NCI-H2196 treated with DMSO at 0.1 percent for 48 hours (cell line): ENCODE measurements at regions not wholly inside any gene's neighbourhood (a gene's known extent, or its start where the extent isn't known, plus 50 kb on each side); places are given as distances from the start of the nearest gene placed in this dataset.

ENCODE experiments used
- DNase-seq: peaks from one replicate; lab custom pipeline; 2025; ENCODE audit not compliant: unreplicated experiment; lab: John Stamatoyannopoulos, UW

- no peak for DNase-seq
Observed at GRCh38 chr2:129627437-129627836, 352.0 kb upstream of the RAB6C start.

GRCh38 chr2:129636692-129637091, 342.8 kb upstream of the RAB6C start:
- DNase-seq: no peak

- DNase-seq: no peak
Observed at GRCh38 chr2:129641371-129641770, 338.1 kb upstream of the RAB6C start.

DNA sequence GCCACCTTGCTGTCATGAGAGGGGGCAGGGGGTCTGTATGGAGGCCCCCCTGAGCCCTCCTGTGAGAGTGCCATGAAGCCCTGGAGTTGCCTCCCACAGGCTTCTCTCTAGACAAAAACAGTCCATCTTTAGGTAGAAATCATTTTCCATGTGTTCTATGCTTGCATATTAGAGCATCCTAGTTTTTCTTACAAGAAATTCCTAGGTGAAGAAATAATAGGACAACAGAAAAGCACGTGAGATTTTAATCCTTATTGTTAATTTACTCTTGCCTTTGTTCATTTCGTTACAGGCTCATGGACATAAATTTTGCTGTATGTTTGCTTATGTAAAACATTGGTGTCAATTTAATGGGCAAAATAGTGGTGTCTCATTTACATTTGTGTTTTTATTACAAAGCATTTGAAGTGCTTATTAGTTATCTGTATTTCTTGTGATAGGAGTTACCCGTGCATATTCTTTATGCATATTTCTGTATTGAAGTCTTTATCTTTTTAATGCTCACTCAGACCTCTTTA, 336.9 kb upstream of the RAB6C start:
- DNase-seq: no peak

DNA sequence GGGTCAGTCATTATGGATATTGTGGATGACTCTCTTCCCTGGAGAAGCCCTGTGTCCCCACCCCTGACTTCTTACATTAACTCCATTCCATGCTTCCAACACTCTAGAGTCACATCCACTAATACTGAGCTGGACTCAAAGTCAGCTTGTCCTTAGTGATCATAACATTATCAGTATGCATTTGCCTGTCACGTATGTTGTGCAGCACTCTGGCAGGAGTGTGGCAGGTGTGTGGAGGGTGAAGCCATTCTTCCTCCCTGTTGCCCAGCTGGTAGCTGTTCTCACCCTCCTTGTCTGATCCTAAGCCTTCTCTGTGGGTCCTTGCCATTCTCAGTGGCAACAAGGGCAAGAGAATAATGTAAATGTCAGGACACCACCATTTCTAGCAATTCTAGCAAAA, 334.1 kb upstream of the RAB6C start:
- no peak for DNase-seq

DNA sequence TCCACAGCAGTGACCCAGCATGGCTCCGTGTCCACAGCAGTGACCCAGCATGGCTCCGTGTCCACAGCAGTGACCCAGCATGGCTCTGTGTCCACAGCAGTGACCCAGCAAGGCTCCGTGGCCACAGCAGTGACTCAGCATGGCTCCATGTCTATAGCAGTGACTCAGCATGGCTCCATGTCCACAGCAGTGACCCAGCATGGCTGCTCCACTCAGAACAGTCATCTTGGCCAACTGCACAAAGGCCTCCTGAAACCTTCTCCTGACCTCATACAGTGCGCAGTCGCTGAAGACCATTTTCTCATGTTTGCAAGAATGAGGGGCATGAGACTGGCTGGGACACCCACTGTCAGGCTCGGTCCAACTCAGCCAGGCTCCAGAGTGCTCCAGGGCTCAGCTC, 333.4 kb upstream of the RAB6C start:
- DNase-seq: no peak

DNA sequence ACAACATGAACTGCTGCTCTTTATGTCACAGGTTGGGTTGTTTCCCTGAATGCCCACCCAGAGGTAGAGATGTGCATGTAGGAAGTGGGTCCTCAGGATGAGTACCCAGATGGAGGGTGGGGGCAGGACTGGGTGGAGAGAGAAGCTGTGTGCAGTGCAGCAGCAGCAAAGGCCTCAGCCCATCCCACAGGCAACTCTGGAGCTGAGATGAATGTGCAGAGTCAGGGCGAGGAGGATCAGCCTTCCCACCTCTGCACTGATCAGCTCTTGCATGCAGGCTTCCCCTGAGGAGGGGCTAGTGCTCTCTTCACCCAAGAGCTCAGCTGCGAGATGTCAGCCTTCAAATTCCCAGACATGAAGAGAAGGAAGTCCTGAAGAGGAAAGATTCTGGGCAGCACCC, 326.2 kb upstream of the RAB6C start:
- DNase-seq: no peak

DNA sequence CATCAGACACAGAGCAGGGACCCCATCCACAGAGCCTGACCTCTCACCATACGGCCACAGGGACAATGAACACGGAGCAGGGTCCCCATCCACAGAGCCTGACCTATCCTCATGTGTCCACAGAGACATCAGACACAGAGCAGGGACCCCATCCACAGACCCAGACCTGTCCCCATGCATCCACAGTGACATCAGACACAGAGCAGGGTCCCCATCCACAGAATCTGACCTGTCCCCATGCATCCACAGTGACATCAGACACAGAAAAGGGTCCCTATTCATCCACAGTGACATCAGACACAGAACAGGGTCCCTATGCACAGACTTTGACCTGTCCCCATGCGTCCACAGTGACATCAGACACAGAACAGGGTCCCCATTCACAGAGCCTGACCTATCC, 325.1 kb upstream of the RAB6C start:
- no peak for DNase-seq

- DNase-seq: no peak
Observed at GRCh38 chr2:129656081-129656598, 323.3 kb upstream of the RAB6C start.

- DNase-seq: no peak
Observed at GRCh38 chr2:129658430-129658829, 321.0 kb upstream of the RAB6C start.

GRCh38 chr2:129661935-129662334, 317.5 kb upstream of the RAB6C start:
- DNase-seq: no peak

- DNase-seq: no peak
Observed at GRCh38 chr2:129667577-129667976, 311.9 kb upstream of the RAB6C start.

- DNase-seq: no peak
Observed at GRCh38 chr2:129672521-129672920, 306.9 kb upstream of the RAB6C start.

GRCh38 chr2:129673234-129673633, 306.2 kb upstream of the RAB6C start:
- no peak for DNase-seq

DNA sequence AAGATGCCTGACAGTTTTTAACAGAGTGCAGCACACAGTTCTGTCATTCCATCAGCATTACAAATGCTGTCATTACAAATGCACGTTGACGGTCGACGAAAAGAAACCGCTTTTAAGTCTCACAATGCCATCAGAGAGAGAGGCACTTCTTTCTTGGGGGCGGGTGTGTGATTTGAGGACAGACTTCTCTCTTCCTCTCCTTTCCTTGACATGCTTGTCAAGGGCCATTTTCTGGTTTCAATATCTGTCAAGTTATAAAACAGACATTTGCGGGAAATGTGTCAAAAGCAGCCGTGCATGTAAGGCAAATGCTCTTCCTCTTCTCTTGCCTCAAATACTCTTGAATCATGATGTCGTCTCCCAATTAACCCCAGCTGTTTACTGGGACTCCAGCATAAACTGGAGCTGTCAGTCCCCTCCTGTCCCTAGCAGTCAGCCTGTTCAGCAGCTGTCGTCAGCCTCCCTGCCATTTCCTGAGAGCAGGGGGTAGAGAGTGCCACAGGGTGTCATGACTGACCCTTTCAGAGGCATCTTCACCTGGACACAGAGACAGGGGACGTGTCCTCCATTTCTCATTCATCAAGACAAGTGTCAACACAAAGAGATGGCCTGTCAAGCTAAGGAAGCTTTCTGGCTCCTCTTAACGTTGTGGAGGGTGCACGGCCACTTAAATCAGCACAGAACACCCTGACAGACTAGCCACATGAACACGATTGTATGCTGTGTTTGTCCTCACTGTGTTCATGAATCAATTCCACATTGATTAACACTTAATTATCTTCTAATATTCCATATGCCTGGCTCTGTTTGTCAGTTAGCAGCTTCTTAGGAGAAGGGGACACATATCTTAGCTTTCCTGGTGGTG, 305.4 kb upstream of the RAB6C start:
- no peak for DNase-seq

GRCh38 chr2:129678751-129679150, 300.7 kb upstream of the RAB6C start:
- no peak for DNase-seq

GRCh38 chr2:129681788-129682187, 297.7 kb upstream of the RAB6C start:
- DNase-seq: no peak

GRCh38 chr2:129689653-129690448, 289.6 kb upstream of the RAB6C start:
- no peak for DNase-seq

DNA sequence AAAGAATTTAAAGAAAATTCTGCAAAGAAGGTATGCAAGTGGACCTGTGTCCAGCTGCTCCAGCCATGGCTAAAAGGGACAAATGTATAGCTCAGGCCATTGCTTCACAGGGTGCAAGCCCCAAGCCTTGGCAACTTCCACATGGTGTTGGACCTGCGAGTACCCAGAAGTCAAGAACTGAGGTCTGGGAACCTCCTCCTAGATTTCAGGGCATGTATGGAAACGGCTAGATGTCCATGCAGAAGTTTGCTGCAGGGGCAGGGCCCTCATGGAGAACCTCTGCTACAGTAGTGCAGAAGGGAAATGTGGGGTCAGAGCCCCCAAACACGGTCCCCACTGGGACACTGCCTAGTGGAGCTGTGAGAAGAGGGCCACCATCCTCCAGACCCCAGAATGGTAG, 284.0 kb upstream of the RAB6C start:
- no peak for DNase-seq

DNA sequence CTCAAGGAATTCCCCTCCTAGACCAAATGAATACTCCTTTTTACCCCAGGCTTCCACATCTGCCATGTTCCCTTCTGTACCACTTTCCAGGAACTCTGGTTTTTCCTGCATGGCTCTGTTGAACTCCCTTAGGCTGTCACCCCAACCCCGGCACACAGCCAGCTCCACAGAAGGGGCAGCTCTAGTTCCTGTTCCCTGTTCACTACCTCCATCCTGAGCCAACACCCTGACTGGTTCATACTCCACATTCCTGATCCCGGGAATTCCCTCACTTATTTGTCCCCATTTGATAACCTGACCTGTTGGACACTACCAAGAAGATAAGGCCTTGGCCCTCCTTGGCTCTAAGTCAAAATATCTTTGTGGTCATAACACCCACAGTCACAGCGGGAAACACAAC, 280.9 kb upstream of the RAB6C start:
- DNase-seq: no peak

GRCh38 chr2:129699781-129700573, 279.5 kb upstream of the RAB6C start:
- DNase-seq: no peak
